NOMO-1 (cell line): ENCODE measurements at regions not wholly inside any gene's neighbourhood (a gene's known extent, or its start where the extent isn't known, plus 50 kb on each side); places are given as distances from the start of the nearest gene placed in this dataset.
"Not testable (repeated sequence)": the region's sequence is repeated elsewhere in the genome, so short reads cannot be mapped to it uniquely, and the experiment has no call there.

Experiments
- DNase-seq, 2 experiments: peaks; one replicate each; lab custom pipeline; 2025; ENCODE audit not compliant: unreplicated experiment in 2 of 2; lab: John Stamatoyannopoulos, UW

DNA sequence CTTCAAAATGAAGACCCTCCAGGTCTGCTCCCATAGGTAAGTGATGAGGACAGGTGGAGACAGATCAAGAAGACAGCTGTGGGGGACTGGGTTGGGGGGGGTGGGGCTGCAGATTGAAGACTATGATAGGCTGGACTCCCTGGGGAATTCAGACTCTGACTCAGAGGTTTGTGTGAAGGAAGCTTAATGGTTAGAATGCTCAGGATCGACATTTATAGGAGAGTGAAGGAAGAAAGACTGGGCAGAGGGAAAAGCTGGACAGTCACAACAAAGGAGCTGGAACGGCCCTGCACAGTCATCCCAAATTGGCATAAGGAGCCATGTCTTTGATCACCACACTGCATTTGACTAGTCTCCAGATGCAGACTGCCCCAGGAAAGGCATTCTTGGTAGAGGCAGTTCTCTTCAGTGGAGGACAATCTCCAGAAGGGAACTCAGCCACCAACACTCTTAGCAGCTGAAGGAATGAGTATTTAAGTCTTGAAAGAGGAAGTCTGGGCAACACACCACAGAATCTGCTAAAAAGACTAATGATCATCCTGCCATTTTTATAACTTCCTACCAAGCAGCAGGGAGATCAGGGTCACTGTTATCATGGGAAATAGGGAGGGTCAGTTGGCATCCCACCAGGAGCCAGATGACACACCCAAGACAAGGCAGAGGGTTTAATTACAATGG, 120.0 kb upstream of the ZC3H11B start:
- no peak for DNase-seq

DNA sequence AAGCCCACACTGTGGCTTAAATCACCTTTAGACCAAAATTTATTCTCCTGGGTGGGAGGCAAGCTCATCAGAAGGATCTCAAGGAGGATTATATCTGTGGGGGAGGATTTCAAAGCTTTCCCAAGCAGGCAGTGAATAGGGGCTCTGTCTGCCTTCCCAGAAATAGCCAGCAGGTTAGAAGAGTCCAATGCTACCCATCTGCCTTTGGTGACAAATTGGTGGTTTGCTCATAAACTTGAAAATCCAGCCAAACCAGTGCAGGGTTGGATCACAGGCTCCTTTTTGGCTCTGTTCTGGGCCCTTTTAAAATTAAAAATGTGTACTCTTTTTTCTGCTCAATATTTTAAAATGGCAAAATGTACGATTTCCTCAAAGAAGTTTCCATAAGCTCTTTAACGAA, 118.9 kb upstream of the ZC3H11B start:
- DNase-seq = no peak

DNA sequence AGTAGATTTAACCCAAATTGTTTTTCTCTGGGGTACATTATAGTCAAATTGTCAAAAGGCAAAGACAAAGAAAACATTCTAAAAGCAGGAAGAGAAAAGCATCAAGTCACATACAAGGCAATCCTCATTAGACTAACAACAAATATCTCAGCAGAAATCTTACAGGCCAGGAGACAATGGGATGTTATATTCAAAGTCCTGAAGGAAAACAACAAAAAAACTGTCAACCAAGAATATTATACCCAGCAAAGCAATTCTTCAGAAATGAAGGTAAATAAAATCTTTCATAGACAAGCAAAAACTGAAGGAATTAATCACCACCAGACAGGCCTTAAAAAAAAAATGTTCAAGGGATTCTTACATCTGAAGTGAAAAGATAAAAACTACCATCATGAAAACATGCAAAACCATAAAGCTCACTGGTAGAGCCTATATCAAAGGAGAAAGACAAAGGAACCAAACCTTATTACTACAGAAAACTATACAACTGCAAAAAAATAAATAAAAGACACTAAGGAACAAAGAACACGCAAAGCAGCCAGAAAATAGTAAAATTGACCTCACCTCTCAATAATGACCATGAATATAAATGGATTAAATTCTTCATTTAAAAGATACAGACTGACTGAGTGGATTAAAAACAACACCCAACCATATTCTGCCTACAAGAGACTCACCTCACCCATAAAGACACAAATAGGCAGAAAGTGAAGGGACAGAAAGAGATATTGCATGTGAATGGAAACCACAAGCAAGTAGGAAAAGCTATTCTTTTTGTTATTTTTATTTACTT, 113.8 kb upstream of the ZC3H11B start:
- DNase-seq = no peak

DNA sequence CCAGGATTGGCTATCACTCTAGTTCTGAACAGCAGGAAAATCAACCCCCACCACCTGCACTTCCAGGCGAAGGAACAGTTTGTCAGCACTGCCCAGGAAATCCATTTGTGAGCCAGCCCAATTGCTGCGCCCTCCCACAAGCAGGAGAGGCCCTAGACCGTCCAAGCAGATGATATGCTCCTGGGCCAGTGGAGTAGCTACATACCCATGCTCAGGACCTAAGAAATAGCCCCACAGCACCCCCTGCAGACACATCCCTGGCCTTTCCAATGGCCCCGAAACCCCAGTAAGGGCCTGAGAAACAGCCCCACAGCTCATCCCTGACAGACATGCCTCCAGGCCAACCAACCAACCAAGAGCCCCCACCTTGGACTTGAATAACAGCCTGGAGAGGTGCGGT, 111.5 kb upstream of the ZC3H11B start:
- DNase-seq = no peak

DNA sequence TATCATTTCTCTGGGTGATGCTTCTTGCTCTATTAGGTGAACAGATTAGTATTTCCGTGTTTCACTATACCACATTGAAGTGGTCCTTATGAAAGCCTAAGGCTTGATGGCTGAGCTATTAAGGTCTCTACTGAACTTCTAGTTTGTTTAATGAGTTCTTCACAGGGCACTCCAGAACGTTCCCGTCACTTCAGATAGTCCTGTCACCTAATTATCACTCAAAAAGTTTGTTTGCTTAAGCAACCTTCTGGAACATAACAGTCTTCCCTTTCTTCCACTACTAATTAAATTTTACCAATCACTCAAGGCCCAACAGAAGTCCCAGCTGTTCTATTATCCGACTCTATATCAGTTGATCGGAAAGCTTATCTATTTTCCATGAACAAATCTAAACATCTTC, 104.6 kb upstream of the ZC3H11B start:
- no peak for DNase-seq

DNA sequence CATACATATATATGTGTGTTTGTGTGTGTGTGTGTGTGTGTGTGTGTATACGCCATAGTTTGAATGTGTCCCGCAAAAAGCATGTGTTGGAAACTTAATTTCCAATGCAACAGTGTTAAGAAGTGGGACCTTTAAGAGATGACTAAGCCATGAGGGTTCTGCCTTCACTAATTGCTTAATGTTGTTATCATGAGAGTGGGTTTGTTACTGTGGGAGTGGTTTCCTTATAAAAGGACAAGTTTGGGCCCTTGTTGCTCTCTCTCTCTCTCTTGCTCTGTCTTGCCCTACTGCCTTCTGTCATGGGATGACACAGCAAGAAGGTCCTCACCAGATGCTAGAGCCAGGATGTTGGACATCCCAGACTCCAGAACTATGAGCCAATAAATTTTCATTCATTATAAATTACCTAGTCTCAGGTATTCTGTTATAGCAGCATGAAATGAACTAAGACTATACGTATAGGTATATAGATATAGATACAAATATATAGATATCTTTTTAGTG, 103.8 kb upstream of the ZC3H11B start:
- DNase-seq = no peak

DNA sequence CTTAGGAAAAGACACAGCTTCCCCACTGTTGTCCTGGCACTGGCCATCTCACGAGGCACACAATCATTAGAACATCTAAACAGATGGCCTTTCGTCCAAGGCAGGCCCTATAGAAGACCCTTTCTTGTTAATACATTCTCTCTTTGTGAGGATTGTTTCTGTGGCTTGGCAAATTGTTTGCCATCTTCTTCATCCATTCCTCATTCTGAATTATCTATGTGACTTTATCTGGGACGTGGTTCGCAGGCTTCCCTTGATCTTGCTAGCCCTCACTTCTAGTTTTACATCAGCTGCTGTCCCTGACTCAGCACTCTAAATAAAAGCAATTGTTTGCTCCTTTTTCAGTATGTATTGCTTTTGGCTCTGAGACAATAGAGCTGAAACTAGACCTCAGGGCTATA, 101.1 kb upstream of the ZC3H11B start:
- DNase-seq = no peak

DNA sequence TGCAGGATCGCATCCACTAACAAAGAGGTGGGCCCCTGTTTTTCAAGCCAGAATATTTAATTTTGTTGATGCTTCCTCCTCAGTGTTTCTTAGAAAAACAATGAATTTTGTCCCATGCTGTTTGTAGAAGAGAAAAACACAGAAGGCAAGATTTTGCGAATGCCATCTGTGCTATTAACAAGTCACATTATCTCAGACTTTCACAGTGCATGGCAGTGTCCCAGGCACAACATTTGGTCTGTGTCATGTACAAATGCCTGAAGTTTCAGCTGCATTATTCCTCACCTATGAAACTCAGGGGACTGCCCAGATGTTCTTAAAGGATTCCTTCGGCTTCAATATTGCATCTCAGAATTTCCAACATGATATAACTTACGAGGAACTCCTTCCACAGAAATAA, 99.6 kb upstream of the ZC3H11B start:
- no peak for DNase-seq

DNA sequence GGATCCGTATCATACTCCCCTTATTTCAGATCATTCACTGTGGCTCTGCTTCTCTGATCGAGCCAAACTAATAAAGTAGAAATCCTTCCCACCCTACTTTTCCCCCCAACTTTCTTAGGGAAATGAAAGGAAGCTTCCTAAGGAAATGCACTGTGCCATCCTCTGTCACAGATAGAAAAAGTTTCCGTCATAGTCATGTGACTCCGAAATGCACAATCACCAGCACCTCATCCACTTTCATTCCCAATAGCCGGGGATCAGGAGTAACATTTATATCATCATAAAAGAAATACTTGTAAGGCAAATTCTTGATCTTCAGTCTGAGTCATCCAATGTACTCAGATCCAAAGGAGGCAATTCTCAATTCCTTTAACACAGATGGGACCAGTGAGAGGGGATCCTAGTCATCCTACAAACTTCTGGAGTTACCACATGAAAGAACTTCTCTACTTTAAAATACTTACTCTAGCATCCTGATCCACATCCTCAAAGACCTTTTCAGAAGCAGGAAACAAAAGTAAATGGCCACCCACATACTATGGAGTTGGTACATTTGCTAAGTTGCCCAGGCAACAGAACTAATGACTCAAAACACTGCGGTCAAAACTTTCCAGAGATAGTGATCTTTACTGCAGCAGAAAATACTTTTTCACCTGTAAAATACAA, 97.8 kb upstream of the ZC3H11B start:
- no peak for DNase-seq

DNA sequence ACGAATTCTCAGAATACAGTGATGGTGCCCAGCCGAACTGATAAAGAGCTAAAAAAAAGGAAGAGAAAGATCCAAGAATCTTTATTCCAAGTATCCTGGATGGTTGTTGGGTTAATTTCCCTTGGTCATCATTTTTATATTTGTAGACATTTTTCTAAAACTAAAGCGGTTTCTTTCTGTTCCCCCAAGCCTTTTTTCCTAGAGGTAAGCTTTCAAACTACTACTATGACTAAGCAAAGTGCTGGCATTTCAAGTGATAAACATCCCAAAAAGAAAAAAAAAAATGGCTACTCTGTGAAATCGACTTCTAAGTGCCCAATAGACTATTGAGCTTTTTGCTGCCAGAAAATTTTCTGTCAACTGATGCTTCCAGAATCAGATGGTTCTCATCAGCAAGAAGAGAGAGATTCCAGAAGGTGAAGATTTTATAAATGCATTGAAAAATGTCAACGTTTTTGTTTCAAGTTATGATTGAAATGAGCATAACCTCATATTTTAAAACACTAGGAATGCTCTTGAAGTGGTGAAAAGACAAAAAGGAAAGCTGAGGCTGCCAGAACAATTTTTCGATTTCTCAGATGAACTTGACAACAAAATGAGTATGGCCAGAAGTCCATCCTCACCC, 96.1 kb upstream of the ZC3H11B start:
- DNase-seq = no peak

DNA sequence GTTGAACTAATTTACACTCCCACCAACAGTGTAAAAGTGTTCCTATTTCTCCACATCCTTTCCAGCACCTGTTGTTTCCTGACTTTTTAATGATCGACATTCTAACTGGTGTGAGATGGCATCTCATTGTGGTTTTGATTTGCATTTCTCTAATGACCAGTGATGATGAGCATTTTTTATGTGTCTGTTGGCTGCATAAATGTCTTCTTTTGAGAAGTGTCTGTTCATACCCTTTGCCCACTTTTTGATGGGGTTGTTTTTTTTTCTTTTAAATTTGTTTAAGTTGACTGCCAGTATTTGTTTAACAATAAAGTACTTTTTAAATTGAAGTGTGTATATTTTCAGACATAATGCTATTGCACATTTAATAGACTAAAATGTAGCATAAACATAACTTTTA, 95.0 kb upstream of the ZC3H11B start:
- not testable (repeated sequence) for DNase-seq

DNA sequence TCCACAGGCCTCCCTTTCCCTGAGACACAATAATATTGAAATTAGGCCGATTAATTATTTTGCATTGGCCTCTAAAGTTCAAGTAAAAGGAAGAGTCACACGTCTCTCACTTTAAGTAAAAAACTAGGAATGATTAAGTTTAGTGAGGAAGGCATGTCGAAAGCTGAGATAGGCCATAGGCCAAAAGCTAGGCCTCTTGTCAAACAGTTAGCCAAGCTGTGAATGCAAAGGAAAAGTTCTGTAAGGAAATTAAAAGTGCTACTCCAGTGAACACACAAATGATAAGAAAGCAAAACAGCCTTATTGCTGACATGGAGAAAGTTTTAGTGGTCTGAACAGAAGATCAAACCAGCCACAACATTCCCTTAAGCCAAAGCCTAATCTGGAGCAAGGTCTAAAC, 91.4 kb upstream of the ZC3H11B start:
- DNase-seq = not testable (repeated sequence)

DNA sequence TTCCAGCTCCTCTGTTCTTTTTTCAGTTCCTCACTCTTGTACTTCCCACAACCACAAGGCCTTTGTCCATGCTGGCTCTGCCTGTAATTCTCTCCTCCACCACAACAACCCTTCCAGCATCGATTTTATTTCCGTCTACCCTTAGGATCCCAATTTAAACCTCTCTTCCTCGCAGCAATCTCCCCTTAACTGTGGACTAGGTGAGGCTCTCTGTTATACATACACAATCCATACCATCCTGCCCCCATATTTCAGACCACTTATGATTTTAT, 90.4 kb upstream of the ZC3H11B start:
- no peak for DNase-seq

DNA sequence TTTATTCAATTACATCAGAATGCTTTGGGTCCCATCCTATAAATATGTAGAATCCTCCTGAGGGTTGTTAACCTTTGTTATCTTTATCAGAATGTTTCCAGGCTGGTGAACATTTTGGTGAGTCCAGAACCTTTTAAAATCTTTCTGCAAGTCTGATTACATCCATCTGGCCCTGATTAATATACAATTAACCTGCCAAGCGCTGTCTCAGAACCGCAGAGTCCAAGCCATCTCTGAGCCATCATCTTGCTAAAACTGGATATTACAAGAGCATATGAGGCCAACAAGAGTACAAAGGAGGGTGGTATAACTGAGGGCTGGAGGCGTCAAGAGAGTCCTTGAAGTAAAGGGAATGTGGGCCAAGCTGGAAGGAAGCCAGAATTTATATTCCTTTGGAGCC, 88.6 kb upstream of the ZC3H11B start:
- no peak for DNase-seq

DNA sequence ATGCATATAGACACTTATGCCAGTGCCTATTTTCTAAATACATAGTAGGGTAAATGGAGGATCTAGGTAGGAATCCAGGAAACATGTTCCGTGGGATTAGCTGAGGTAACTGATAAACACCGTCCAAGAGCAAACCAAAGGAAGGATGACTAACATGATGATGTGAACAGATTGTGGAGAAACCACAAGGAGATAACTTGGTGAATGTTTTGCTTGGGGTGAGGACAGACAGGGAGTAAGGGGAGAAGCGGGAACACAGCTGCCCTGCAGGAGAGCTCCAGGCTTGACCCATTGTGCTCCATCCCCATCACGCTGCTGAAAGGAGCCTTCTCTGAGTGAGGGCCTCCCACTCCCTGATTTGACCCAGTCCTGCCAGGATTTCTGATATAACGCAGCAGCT, 87.0 kb upstream of the ZC3H11B start:
- no peak for DNase-seq

DNA sequence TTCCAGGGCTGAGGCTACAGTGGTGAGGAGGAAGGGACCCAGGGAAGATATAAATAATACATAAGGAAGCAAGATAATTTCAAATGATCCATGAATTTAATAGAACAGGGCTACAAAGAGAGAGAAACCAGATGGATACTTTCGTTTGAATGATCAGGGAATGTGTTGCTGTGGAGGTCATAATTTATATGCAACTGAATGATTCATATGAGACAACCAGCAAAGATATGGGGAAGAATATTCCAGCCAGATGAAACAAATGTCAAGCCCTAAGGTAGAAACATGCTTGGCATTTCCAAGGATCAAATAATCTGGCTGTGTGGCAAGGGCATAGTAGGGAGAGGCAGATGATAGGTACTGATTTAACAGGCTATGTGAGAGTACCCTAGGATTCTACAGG, 84.8 kb upstream of the ZC3H11B start:
- no peak for DNase-seq

DNA sequence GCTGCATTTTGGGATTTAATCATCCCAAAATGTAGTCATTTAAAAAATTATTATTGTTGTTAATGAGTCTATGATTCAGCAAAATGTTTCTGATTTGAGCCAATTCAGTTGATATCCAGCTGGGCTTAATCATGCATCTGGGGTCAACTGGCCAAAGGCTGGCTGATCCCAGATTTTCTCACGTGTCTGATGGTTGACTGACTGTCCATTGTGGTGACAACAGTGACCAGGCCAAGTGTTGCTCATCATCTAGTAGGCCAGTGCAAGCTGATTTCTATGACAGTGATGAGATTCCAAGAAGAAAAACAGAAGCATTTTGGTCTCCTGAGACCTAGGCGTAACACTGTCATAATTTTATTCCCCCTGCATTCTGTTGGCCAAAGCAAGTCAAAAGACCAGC, 80.1 kb upstream of the ZC3H11B start:
- DNase-seq = no peak

DNA sequence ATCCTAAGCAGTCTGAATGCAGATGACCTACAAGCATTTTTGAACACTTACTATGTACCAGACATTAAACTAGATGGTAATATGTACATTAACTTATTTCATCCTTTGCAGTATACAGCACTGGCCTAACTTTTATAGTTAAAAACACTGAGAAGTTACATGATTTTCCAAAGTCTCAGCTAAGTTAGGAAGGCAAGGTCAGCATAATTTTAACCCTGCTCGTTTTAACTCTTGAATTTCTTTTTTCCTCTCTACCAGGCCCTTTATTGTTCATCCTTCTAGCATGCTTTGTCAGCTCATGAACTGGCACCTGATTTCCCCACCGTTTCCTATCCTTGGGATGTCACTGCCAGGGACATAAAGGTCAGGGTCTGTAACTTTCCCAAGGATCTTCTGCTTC, 76.9 kb upstream of the ZC3H11B start:
- no peak for DNase-seq

DNA sequence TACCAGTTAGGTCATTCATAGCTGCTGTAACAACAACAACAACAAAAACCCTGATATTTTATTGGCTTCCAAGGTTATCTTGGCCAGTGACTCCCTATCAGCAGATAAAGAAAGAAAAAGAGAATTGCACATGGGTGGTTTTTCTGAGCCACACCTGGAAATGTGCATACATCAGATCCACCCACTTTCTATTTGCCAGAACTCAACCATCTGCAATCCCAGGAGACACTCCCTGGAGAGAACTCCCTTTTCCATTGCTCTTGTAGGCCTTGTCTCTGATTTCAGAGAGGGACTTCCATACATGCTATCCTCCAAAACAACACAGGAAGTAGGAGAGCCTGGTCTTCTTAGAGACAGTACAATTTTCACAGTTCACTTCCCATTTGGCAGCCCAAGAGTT, 74.9 kb upstream of the ZC3H11B start:
- DNase-seq = no peak

DNA sequence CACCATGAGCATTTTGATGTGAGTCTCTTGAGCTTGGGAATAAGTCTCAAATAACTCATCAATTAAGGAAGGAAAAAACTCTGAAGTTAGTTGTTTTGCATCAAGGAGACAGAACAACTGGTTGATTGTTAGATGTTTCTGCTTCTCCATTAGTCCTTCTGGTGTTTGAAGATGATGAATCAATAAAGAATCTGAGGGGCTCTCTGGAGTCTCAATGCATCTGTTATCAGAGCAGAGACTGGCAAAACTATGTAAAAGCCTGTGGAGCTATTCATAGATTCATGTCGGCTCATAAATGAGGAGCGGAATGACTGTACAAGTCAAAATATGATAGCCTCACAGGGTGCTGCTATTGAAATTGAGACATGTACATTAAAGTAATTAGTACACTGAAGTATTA, 73.3 kb upstream of the ZC3H11B start:
- DNase-seq = no peak

DNA sequence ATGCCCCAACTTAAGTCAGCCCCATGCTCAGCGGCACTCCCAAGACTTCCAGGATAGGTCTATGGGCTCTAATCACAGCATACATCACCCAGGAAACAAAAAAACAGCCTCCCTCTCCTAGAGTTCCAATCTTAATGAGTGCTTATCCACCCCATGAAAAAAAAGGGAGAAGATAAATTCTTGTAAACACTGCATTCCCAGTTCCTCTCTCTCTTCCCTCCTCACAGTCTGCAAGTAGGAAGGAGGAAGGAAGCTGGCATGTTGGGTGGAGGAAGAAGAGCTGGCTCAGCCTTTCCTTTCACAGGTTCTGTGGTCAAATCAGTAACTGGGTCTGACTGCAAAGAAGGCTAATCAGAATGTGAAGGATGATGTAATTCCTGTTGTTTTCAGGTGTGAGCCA, 69.9 kb upstream of the ZC3H11B start:
- DNase-seq = no peak

DNA sequence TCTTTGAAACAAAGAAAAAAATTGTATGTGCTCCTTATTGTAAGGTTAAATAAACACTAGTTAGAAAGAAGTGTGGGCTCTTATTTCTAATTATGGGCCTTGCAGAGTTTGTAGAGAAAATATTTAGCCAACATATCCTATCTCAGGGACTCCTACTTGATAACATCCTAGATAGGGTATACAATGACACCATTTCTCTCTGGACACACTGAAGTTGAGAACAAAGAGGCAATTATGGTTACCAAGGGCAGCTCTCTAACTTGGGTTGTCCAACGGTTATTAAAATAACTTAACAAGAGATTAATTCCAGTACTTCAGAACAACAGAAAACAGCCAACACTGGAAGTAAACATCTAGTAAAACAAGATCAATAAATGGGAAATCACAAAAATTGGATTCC, 69.0 kb upstream of the ZC3H11B start:
- DNase-seq = no peak
